ENCODE measurements at regions not wholly inside any gene's neighbourhood (a gene's known extent, or its start where the extent isn't known, plus 50 kb on each side); places are given as distances from the start of the nearest gene placed in this dataset.

DNA sequence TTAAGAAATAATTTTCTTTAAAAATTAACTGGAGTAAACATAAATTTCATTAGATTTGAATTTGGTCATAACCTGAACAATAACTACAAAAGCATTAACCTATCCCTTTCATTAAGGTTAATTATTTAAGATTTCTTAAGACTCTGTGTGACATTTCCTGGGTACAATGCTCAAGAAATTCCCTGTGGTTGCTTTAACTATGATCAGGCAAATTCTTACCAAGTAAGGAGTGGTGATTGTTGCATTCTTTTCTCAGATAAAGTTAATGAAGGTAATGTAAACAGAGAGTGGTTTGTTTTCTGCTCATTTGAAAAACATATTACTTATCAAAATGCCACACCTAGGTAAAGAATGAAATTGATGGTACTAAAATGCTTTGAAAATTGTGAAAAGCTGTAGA lies 114.8 kb upstream of the MIR17HG start:
- DNase-seq (ENCODE audit: low read depth in 1 of 2, low spot score in 1 of 2), result no peak
- Histone ChIP-seq H3K27me3 (ENCODE audit: insufficient read depth, poor library complexity, severe bottlenecking) (no peaks in the 10 kb centered on the region), H3K27ac (replicated peaks) (no peak overlapping the region), H3K4me3 (replicated peaks; ENCODE audit: insufficient read depth, low read length) (no peak overlapping the region)
- TF ChIP-seq, protein P1, sequence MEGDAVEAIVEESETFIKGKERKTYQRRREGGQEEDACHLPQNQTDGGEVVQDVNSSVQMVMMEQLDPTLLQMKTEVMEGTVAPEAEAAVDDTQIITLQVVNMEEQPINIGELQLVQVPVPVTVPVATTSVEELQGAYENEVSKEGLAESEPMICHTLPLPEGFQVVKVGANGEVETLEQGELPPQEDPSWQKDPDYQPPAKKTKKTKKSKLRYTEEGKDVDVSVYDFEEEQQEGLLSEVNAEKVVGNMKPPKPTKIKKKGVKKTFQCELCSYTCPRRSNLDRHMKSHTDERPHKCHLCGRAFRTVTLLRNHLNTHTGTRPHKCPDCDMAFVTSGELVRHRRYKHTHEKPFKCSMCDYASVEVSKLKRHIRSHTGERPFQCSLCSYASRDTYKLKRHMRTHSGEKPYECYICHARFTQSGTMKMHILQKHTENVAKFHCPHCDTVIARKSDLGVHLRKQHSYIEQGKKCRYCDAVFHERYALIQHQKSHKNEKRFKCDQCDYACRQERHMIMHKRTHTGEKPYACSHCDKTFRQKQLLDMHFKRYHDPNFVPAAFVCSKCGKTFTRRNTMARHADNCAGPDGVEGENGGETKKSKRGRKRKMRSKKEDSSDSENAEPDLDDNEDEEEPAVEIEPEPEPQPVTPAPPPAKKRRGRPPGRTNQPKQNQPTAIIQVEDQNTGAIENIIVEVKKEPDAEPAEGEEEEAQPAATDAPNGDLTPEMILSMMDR (IDR thresholded peaks at IDR 0.05; ENCODE audit: insufficient read depth, low read length), result no peak
- TF ChIP-seq SPI1 (IDR thresholded peaks at IDR 0.05; ENCODE audit: borderline replicate concordance, low read depth), result no peak

DNA sequence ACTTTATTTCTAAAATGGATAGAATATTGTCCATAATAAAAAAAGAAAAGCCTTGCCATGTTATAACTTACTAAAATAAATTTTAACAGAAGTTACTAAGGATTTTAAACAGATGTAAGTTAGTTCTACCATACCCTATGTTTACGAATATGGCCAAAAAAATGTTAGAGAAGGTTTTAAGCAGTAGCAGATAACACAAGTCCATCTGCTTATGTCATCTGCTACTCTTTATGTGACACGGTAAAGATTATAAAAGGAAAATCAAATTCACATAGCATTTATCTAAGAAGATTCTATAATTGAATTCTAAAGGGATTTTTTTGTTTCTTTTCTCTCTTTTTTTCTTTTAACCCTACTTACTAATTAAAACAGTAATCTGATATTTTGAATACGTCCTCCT lies 114.2 kb upstream of the MIR17HG start:
- DNase-seq (ENCODE audit: low read depth in 1 of 2, low spot score in 1 of 2), result no peak
- H3K27me3 ChIP-seq (ENCODE audit: insufficient read depth, poor library complexity, severe bottlenecking), result no peaks in the 10 kb centered on the region
- TF ChIP-seq, protein P2, sequence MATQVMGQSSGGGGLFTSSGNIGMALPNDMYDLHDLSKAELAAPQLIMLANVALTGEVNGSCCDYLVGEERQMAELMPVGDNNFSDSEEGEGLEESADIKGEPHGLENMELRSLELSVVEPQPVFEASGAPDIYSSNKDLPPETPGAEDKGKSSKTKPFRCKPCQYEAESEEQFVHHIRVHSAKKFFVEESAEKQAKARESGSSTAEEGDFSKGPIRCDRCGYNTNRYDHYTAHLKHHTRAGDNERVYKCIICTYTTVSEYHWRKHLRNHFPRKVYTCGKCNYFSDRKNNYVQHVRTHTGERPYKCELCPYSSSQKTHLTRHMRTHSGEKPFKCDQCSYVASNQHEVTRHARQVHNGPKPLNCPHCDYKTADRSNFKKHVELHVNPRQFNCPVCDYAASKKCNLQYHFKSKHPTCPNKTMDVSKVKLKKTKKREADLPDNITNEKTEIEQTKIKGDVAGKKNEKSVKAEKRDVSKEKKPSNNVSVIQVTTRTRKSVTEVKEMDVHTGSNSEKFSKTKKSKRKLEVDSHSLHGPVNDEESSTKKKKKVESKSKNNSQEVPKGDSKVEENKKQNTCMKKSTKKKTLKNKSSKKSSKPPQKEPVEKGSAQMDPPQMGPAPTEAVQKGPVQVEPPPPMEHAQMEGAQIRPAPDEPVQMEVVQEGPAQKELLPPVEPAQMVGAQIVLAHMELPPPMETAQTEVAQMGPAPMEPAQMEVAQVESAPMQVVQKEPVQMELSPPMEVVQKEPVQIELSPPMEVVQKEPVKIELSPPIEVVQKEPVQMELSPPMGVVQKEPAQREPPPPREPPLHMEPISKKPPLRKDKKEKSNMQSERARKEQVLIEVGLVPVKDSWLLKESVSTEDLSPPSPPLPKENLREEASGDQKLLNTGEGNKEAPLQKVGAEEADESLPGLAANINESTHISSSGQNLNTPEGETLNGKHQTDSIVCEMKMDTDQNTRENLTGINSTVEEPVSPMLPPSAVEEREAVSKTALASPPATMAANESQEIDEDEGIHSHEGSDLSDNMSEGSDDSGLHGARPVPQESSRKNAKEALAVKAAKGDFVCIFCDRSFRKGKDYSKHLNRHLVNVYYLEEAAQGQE (IDR thresholded peaks at IDR 0.05; ENCODE audit: insufficient replicate concordance, low read depth), result no peak
- no peak for TF ChIP-seq POLR2AphosphoS5 (IDR thresholded peaks at IDR 0.05; ENCODE audit: low read depth)
- TF ChIP-seq, protein P1 (IDR thresholded peaks at IDR 0.05; ENCODE audit: insufficient read depth, low read length), result no peak

DNA sequence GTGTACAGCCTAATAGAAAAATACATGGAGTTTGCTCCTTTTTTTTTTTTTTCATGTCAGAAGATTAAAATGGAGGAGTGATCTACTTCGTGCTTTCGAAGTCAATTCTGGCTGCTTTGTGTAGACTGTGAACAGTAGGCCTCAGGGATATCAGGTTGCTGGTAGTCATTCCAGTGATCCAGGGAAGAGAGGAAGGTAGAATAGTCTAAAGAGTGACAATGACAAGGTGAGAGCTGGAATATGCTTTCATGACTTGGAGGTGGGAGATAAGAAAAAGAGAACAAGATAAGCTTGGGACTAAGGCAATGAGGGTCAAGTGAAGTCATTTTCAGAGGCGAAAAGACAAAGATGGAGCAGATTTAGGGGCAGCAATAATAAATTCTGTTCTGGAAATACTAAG lies 111.3 kb upstream of the MIR17HG start:
- TF ChIP-seq POLR2AphosphoS5 (IDR thresholded peaks at IDR 0.05; ENCODE audit: low read depth), result no peak
- Histone ChIP-seq H3K27ac (replicated peaks) (no peak overlapping the region), H3K4me3 (replicated peaks; ENCODE audit: insufficient read depth, low read length) (no peak overlapping the region), H3K27me3 (ENCODE audit: insufficient read depth, poor library complexity, severe bottlenecking) (no peaks in the 10 kb centered on the region)
- no peak for DNase-seq (ENCODE audit: low read depth in 1 of 2, low spot score in 1 of 2)

More for the DNA sequence above, 114.2 kb upstream of the MIR17HG start:
- Histone ChIP-seq H3K27ac (replicated peaks) (no peak overlapping the region), H3K4me3 (replicated peaks; ENCODE audit: insufficient read depth, low read length) (no peak overlapping the region)

DNA sequence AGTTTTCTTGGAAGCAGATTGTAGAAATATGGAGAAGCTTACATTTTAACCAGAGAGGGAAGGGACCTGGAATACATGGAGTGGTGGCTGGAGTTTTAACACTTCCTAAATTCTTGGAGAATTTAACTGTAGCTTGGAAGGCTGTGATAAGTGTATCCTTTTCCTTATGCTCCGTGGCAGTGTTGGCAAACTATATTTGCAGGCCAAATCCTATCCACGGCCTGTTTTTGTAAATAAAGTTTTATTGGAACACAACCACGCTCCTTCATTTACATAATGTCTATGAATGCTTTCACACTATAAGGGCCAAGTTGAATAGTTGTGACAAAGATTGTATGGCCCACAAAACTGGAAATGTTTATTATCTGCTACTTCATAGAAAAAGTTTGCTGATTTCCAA lies 110.6 kb upstream of the MIR17HG start:
- DNase-seq (ENCODE audit: low read depth in 1 of 2, low spot score in 1 of 2), result no peak
- TF ChIP-seq GABPA (IDR thresholded peaks at IDR 0.05; ENCODE audit: low read depth) (no peak), SPI1 (IDR thresholded peaks at IDR 0.05; ENCODE audit: borderline replicate concordance, low read depth) (no peak), POLR2AphosphoS5 (IDR thresholded peaks at IDR 0.05; ENCODE audit: low read depth) (no peak)
- TF ChIP-seq, protein P1 (IDR thresholded peaks at IDR 0.05; ENCODE audit: insufficient read depth, low read length), result no peak
- TF ChIP-seq, protein P2 (IDR thresholded peaks at IDR 0.05; ENCODE audit: insufficient replicate concordance, low read depth), result no peak
- H3K4me3 ChIP-seq (replicated peaks; ENCODE audit: insufficient read depth, low read length), result no peak overlapping the region
- no peak overlapping the region for H3K27ac ChIP-seq (replicated peaks)
- H3K27me3 ChIP-seq (ENCODE audit: insufficient read depth, poor library complexity, severe bottlenecking), result no peaks in the 10 kb centered on the region
